Embryonic facial prominence (tissue), 1 donor: ENCODE measurements at regions not wholly inside any gene's neighbourhood (a gene's known extent, or its start where the extent isn't known, plus 50 kb on each side); places are given as distances from the start of the nearest gene placed in this dataset.
"Not testable (repeated sequence)": the region's sequence is repeated elsewhere in the genome, so short reads cannot be mapped to it uniquely, and the experiment has no call there.

ENCODE experiments used
- DNase-seq: peaks from one replicate; pipeline ENCODE4 v3.0.0-alpha.2; 2016; ENCODE audit errors: extremely low spot score

DNA sequence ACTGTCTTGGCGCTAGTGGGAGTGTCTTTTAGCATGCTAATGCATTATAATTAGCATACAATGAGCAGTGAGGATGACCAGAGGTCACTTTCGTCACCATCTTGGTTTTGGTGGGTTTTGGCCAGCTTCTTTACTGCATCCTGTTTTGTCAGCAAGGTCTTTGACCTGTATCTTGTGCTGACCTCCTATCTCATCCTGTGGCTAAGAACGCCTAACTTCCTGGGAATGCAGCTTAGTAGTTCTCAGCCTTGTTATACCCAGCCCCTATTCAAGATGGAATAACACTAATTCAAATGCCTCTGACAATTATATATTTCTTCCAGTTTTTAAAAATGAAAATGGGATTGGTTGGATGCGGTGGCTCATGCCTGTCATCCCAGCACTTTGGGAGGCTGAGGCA, 92.0 kb upstream of the TMTC4 start:
- not testable (repeated sequence) for DNase-seq

DNA sequence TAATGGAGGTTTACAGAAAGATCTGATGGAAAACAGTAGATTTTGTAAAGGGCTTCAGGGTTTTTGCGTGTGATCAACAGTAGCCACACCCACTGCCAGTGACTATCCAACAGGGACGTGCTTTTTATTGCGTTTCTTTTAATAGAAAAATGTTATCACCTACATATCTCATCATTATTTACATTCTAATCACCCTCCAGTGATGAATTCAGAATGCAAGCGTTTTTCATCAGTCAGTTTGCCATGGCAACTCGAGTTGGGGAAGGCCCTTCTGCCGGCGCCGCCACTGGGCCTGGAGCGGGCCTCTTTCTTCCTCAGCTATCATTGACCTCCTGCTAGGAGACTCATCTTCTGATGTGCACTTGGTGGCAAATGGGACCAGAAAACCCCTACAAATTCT, 90.3 kb upstream of the TMTC4 start:
- DNase-seq: no peak

DNA sequence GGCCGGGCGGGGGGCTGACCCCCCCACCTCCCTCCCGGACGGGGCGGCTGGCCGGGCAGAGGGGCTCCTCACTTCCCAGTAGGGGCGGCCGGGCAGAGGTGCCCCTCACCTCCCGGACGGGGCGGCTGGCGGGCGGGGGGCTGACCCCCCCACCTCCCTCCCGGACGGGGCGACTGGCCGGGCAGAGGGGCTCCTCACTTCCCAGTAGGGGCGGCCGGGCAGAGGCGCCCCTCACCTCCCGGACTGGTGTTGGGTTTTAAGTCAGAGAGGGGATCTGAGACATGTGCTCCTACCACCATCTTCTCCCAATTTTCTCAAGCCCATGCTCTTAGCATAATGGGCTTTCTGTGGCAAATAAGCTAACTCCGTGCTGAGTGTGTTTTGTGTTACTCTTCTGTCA, 87.5 kb upstream of the TMTC4 start:
- DNase-seq: not testable (repeated sequence)

DNA sequence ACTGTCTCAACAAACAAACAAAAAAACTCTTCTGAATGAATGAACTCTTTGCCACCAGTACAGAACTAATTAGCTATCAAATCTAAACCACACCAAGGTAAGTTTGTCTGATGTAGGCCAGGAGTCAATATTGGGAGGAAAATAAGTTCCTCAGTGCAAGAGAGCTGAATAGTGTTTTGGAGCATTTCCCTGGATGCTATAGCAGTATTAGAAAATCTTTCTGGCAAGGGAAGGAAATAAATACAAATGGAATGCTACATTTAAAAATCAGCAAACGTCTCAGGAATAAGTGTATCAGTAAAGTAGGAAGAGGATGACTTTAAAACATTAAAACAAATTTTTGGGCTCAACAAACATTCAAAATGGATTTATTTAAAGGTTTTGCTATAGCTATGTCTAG, 81.3 kb upstream of the TMTC4 start:
- DNase-seq: no peak

DNA sequence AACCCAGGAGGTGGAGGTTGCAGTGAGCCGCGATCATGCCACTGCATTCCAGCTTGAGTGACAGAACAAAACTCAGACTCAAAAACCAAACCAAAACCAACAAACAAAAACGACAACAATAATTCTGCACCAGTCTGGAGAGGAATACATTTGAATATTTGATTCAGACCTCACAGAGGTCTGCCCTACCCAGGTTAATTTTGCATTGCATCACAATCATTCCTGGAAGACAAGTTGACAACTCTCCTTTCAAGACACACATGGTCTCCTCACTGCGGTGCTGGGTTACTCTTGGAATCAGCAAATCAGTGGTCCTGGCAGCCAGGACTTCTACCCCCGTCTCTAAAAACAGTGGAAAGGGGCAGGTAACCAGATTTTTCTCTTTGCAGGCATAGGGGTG, 79.9 kb upstream of the TMTC4 start:
- DNase-seq: no peak

DNA sequence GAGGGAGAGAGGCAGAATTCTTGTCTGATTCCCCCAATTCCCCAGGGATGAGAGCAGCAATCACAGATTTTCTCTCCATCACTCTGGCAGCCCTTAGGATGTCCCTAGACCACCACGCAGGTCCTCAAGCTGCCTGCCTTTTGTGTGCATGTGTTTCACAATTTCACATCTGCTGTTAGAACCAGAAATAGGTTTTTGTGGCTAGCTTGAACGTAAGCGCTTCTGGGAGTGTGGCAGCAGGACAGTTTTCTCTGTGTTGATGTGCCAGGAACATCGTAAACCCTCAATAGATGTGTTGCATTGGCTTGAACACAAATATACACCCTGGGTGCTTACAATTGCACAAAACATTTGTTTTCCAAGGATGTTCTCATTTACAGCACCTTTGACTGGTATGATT, 78.8 kb upstream of the TMTC4 start:
- no peak for DNase-seq

DNA sequence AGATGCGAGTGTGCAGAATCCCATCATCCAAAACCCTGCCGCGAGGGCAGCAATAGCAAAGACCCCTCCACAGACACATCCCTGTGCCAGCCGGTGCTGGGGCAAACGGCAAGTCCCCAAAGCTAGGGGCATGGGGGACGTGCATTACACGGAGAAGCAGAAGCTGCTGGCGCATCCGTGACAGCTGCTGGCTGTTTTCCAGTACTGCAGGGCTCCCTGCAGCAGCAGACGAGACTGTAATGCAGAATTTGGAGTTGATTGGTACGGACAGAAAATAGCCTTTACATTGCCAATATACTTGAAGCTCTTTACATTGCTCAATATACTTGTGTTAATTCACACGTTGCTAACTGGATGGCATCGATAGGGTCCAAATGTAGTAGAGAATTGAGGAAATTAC, 77.2 kb upstream of the TMTC4 start:
- no peak for DNase-seq

DNA sequence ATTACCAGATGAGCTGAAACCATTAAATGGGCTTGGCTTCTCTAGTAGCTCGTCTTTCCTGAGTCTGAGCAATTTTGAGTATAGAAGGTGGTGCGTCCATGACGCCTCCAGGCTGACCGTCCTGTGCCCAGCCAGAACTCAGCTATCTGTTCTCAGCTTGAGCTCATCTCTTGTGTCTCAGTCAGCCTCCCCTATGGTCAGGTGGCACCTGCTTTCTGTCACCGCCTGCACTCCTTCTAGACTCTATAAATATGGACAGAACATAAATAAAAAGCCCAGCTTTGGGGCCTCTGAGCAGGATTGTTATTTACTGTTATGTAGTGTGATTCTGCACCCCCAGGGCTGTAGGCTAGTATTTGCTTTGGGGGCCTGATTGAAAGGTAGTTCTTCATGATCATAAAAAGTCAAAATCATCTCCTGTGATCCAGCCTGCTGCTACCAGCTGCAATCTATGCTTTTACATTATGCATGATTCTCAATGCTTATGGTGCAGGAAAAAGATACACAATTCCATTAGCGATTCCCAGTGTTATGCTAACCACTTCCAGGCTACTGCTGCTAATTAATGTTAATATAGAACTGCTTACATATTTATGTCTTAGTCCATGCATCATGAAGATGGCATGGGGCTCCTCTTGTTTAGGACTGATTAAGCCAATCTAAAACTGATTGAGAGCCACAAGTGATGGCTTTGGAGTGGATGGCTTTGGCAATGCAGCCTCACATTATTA, 72.5 kb upstream of the TMTC4 start:
- no peak for DNase-seq

DNA sequence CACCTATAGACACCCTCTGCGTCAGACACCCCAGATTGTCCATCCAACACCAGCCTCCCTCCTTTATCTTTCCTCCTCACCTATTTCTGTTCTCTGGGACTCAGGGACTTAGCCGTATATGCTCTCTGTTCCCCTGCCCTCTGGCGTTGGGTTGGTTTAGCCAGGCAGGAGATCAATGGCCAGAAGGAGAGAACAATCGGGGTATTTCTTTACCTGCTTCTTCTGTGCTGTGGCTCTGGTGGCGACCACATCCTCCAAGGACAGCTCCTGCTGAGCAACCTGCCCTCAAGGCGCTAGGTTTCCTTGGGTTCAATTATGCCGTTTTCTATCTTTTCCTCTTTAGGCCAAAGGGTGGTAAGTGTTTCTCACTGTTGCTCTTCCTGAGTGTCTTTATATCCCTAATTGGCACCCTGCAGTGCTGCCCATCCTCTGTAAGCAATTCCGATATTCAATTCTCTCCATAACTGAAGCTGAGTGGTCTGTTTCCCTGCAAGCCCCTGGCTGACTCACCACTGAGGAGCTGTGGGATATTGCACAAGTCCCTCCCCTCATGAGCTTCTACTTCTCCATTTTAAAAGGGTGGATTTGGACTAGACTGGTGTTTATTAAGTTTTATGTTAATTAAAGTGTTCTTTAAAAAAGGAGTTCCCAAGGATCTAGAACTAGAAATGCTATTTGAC, 63.7 kb upstream of the TMTC4 start:
- DNase-seq: no peak

DNA sequence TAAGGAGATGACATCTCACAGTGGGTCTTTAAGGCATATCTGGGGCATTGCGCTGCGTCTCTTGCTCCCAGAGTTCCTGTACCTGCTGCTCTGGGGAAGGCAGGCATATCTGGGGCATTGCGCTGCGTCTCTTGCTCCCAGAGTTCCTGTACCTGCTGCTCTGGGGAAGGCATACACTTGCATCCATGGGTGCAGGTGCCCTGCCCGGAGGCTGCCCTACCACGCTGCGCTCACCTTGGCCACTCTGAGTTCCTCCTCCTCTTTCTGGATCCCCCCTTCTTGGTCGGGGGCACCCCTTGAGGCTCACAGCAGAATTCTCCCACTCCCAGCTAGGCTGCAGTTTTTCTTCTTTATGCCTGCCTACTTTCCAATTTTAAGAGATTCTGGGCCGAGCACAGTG, 60.9 kb upstream of the TMTC4 start:
- DNase-seq: no peak

DNA sequence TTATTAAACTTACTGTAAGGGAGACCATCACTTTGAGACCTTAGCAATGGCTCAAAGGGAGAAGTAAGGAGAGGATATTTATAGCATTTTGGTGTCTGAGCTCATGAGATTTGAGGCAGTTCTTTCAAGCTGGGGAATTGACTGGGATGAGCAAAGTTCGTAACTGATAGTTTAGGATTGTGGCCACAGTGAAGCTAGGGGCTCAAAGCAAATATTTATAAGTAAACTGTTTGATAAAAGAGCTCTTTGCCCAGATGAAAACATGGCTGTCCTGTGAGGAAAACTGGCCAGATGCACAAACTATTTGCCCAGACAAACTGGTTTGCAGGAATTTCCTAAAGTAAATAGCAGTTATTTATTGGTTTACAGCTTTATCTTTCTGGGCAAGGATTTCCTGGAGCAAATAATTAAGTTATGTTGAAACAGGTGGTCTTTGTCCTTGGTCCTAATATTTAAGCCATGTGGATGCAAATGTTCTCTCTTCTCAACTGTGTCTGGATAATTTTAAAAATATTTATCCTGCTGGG, 59.7 kb upstream of the TMTC4 start:
- no peak for DNase-seq

DNA sequence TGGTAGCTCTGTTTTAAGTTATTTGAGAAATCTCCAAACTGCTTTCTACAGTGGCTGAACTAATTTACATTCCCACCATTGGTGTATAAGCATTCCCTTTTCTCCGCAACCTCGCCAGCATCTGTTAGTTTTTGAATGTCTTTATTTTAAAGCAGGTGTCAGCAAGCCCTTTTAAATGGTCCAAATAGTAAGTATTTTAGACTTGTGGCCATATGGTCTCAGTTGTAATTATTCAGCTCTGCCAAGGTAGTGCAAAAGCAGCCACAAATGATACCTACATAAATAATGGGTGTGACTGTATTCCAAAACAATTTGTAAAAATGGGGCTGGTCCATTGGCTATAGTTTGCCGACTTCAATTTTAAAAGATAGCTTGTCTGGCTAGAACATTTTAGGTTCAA, 58.7 kb upstream of the TMTC4 start:
- no peak for DNase-seq

DNA sequence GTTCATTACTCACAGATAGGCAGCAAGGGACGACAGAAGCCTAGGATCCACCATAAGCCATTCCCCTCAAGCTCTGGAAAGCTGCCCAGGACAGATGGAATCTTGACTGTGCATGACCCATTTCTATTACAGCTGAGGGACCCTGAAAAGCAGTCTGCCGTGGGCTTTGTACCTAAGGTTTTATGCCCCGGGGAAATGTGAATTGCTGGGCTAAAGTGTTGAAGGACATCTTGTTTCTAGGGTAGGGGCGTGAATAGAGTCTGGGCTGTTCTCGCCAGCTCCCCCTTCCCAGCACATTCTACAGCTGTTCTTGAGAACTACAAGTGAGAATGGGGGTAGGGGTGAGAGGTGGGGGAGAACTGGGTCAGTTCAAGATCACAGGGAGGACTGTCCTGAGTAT, 53.6 kb upstream of the TMTC4 start:
- no peak for DNase-seq

DNA sequence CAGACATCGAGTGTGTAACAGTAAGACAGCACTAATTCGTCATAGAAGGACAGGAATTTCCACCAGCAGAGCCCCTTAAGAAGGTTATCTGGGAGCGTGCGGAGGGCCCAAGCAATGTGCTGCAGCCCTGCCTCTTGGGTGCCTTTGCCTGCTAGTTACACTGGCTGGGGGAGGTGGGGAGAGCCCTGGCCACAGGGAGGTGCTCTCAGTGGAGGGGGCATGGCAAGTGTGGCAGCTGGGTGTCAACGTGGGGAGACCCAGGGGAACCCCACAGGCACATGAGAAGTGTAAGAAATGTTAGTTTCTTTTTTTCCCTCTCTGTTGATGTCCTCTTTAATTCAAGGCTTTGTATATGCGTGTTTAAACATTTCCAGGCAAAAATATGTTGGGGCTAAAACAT, 50.9 kb upstream of the TMTC4 start:
- no peak for DNase-seq

DNA sequence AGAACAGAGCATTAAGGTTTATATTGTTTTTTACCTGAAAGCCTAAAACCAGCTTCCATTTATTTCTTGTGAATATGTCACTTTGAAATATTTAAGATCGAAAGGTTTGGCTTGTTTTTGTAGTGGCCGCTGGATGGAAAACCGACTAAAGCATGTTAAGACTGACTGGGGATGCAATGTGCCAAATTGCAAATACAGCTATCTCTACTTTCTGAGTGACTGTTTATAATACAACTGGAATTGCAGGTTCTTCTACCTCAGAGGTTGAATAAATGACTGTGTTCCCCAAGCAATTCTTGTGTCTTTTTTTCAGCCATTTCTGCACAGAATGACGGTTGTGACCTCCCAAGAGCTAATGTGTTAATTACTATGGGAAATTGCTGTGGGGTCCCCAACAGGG, 50.0 kb upstream of the TMTC4 start:
- no peak for DNase-seq
